NCI-H2171 (cell line): ENCODE measurements at regions not wholly inside any gene's neighbourhood (a gene's known extent, or its start where the extent isn't known, plus 50 kb on each side); places are given as distances from the start of the nearest gene placed in this dataset.
A peak's percentile ranks its signal among the peaks of the same experiment; 100 is the strongest.
"Not testable (repeated sequence)": the region's sequence is repeated elsewhere in the genome, so short reads cannot be mapped to it uniquely, and the experiment has no call there.

Source experiments
- DNase-seq: peaks from one replicate; lab custom pipeline; 2025; lab: John Stamatoyannopoulos, UW

- no peak for DNase-seq
Measured at GRCh38 chr3:30521156-30521715, 85.2 kb upstream of the TGFBR2 start.

DNA sequence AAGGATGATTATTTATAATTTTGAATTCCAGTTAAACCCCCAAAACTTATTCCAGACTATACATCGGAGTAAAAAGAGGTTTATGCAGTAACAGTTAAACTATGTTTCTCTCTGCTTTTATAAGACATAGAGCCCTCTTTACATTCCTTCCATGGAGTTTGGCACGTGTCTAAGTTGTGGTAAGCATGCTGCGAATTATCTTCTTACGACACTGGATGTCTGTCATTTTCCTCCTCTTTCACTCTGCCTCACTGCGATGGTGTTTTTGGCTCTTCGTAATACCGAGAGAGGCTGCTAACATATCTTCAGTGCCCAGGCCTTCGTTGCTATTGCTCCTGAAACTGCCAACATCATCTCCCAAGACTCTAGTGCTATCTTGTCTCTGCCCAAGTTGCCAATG, 83.9 kb upstream of the TGFBR2 start:
- DNase-seq = no peak

DNA sequence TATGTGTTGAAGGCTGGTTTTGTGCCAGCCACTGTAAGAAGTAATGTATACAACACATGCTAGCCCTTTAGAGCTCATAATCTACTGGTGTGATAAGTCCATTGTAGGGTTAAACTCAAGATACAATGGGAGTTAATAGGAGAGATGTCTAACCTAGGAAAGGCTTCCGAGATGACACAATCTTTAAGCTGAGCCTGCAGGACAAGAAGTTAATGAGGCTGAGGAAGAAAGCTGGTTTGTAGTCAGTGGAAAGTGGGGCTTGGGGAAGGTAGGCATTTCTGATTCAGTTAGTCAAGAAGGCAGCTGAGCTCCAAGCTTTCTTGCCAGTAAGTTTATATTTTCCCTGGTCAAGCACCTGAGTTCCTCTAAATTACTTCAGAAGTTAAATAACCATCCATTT, 83.0 kb upstream of the TGFBR2 start:
- no peak for DNase-seq

GRCh38 chr3:30524357-30525040, 81.9 kb upstream of the TGFBR2 start:
- no peak for DNase-seq

DNA sequence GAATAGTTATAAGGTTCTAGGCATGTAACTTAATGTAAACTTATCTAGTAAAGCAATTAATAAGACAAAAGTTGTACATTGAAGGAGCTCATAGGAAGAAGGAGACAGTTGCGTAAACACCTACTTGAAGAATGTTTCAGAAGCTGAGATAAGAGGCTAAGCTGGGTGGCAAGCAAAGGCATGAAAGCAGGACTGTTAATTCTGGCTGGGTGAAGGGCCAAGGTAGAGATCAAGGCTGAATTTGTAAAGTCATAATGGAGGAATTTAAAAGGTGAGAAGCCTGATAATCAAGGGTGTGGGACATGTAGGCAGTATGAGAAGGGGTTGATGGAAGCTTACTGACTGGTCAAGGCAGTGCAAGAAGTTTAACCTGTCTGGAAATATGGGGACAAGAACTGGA, 80.4 kb upstream of the TGFBR2 start:
- no peak for DNase-seq

DNA sequence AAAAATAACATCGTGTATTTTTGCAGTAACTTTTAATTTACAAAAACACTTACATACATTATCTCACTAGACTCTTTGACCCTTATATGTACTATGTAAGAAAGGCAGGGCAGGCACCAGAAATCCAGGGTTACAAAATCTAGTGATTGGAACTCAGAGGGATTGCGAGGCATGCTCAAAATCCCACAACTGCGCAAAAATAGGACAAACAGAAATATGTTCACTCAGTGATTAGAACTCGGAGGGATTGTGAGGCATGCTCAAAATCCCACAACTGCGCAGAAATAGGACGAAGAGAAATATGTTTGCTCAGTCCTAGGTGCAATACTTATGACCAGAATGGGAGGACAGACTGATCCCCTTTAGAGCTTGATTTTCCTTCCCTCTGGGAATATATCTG, 79.2 kb upstream of the TGFBR2 start:
- no peak for DNase-seq

- no peak for DNase-seq
Measured at GRCh38 chr3:30527720-30528119, 78.7 kb upstream of the TGFBR2 start.

DNA sequence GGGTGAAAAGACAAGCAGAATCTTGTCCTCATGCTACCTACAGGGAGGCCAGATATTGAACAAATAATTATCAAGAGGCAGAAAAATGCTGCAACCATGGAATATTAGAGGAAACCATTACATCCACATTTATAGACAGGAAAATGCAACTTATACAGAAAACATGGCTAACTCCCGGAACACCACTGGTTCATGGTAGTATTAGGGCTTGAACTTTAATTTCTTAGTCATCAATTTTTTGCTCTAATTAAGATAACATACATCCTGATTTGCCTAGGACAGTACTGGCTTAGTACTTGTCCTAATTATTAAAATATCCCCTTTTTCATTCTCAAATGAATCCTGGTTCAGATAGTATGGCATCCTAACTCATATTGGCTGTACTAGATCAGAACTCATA, 76.3 kb upstream of the TGFBR2 start:
- DNase-seq = no peak

DNA sequence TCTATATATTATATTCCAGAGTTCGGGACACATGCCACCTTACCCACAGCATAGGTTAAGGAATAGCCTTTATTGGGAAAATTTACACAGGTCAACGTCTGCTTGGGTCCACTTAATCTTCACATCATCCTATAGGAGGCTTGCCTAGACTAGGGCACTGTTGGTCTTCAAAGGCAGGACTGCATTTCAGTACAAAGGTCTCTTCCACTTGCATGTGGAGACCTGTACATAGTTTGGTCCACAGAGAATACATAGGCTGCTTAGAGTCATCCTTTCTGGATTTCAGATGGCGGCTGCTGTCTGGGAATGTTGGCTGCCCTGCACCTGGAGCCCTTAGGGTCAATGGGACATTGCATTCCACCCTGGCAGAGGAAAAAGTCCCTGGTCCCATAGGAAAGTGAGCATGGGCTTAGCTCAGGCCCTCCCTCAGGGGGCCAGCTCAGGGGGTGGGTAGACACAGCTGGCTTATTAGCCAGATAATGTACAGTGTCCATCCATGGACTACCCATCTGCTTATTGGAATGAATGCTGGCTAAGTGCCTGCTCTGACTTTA, 75.3 kb upstream of the TGFBR2 start:
- DNase-seq = no peak

GRCh38 chr3:30535525-30535924, 70.9 kb upstream of the TGFBR2 start:
- no peak for DNase-seq

- no peak for DNase-seq
Measured at GRCh38 chr3:30538791-30539190, 67.6 kb upstream of the TGFBR2 start.

GRCh38 chr3:30539206-30539605, 67.2 kb upstream of the TGFBR2 start:
- no peak for DNase-seq

- no peak for DNase-seq
Measured at GRCh38 chr3:30539772-30540171, 66.6 kb upstream of the TGFBR2 start.

GRCh38 chr3:30541156-30541555, 65.2 kb upstream of the TGFBR2 start:
- not testable (repeated sequence) for DNase-seq

DNA sequence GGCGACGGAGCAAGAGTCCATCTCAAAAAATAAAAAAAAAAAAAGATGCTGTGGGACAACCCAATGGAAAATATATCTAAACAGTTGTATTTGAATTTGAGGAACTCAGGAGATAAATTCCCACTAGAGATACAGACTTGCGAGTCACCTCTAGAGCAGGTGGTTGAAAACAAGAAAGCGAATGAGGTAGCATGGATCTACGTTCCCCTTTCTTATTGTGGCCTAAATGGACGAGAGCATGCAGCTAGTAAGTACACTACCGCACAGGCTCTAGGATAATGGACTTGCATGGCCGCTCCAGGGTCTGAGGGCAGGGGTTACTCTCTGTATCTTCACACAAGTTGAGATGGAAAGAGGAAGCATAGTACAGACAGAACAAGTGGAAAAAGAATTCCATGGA, 63.5 kb upstream of the TGFBR2 start:
- no peak for DNase-seq

DNA sequence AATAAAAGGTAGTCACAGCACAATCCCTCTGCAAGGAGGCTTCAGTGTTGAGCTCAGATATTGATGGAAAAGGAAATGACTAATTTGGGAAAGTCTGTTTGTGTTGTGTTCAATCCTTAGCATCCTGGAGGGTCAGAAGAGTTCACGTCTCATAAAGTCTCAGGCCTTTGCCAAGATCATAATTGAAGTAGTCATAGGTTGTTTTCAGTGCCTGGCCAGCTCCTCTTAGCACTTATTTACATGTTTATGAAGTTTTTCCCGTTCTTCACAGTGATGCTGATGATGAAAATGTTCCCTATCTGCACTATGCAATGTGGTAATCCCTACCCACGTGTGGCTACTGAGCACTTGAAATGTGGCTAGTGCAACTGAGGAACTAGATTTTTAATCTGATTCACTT, 61.6 kb upstream of the TGFBR2 start:
- DNase-seq = no peak

GRCh38 chr3:30546934-30547333, 59.5 kb upstream of the TGFBR2 start:
- DNase-seq = no peak

DNA sequence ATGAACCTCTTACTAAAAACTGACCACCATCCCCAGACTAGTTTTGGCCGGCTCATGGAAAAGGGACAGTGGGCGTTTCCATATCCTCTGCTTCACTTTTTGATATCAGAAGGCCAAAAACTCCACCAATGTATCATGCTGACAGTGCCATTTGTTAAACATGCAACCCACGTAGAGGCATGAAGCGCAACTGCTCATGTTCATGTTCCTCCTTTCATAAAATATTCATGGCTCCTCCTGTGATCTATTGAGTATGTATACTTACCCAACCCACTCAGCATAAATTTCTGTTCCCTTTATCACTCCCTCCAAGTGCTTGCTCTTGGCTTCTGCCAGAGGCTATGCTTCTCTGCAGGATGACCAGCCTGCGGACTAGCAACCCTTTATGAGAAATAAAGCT, 58.7 kb upstream of the TGFBR2 start:
- no peak for DNase-seq

DNA sequence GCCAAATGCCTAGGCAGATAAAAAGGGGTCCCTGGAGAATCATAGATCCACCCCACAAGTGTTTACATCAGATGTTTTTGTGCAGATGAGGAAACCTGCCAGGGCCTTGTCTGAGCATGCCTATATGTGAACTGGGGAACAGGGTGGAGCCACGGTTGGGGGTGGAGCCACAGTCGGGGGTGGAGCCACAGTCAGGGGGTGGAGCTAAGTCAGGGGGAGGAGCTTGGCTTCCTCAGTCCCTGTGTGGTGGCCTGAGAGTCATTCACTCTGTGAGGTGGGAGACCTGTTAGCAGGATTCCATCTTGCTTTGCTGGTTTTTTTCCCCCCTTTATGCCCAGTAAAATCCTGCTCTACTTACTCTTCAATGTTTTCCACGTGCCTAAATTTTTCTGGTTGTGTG, 57.8 kb upstream of the TGFBR2 start:
- peak; percentile 3 for DNase-seq

- DNase-seq = no peak
Measured at GRCh38 chr3:30549600-30549999, 56.8 kb upstream of the TGFBR2 start.

GRCh38 chr3:30550246-30550645, 56.2 kb upstream of the TGFBR2 start:
- no peak for DNase-seq

DNA sequence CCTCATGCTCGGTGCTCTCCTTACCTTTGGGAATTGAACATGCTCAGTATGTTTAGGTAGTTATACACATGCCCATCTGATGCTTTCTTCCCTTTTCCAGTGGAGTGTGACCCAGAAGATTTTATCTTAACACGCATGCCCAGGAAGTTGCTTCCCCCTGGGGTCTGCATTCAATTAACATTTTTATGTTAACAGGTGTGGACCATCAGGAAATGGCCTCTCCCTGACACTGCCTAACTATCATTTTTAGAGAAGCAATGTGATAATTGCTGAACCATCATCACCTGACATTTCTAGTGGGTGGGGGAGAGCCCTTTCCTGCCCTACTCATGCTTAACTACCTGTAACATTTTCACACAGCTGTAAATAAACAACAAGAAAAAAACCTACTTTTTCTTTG, 55.1 kb upstream of the TGFBR2 start:
- DNase-seq = no peak

DNA sequence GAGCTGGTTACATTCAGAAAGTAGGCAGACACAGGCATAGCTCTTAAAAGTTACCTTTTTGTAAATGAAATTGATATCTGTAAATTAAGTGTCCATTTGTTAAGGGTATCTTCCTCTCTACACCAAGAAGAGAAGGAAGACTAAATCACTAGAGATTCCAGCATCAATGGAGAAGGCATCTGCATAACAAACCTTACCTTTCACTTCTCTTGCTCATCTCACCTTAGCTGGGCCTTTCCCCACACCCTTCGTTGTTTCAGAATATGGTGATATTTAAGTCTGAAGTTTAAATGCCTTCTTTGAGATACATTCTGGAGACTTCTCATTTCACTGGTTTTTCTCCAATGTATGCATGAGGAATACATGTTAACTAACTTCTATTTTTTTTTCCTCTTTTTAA, 54.5 kb upstream of the TGFBR2 start:
- DNase-seq = no peak
